ENCODE measurements at regions not wholly inside any gene's neighbourhood (a gene's known extent, or its start where the extent isn't known, plus 50 kb on each side); places are given as distances from the start of the nearest gene placed in this dataset.

DNA sequence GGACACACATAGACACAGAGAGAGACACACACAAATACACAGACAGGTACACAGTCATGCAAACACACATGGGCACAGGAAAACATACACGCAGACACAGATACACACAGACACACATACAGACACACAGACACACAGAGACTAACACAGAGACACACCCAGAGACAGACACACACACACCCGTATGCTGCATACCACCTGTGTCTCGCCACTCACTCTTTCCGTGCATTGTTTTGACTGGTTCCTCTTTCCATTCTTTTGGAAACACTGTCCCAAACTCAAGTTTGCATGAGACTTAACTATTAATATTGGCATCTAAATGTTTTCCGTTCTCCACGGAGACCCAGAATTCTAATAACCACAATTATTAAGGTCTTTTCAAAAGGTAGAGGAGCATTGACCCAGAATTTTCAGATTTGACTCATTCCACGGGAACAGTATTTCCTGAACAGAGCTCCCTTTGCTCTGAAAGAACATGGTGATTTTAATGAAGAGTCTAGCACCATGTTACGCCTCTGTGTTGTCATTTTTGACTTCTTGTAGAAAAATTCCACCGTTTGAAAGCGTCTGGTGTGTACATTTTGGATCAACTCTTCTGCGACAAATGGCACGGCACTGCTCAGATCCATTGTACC, 141.2 kb upstream of the RNF32 start:
- TF ChIP-seq, protein P1, sequence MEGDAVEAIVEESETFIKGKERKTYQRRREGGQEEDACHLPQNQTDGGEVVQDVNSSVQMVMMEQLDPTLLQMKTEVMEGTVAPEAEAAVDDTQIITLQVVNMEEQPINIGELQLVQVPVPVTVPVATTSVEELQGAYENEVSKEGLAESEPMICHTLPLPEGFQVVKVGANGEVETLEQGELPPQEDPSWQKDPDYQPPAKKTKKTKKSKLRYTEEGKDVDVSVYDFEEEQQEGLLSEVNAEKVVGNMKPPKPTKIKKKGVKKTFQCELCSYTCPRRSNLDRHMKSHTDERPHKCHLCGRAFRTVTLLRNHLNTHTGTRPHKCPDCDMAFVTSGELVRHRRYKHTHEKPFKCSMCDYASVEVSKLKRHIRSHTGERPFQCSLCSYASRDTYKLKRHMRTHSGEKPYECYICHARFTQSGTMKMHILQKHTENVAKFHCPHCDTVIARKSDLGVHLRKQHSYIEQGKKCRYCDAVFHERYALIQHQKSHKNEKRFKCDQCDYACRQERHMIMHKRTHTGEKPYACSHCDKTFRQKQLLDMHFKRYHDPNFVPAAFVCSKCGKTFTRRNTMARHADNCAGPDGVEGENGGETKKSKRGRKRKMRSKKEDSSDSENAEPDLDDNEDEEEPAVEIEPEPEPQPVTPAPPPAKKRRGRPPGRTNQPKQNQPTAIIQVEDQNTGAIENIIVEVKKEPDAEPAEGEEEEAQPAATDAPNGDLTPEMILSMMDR (conservative IDR thresholded peaks at IDR 0.05; ENCODE audit: low read depth): no peak
- no peak for DNase-seq (ENCODE audit: low spot score)
- ChIA-PET POLR2A (ENCODE audit: low non-redundant PET) (no interaction called here), CTCF (no interaction called here)
- H3K27ac ChIP-seq: no peak overlapping the region

DNA sequence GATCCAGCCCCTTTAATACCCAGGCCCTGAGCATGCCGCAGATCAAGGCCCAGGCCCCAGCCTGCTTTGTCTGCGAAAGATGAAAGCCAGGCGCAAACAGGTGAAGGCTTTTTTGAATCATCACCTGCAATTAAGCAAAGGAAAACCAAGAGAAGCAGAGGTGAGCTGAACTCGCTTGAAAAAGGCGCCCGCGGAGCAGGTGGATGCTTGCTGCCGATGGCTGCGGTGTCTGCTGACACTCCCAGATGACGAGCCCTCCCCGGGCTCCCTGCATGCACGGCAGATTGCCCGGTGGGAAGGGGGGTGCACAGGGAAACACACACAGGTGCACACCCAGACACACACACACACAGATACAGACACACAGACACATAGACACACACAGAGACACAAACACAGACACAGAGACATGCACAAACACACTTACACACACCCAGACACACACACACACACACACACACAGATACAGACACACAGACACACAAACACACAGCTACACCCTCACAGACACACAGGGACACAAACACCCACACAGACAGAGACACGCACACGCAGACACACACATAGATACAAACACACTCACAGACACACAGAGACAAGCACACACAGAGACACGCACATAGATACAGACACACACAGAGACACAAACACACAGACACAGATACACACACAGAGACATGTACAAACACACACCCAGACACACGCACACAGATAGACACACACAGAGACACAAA, 142.6 kb upstream of the RNF32 start:
- no peak for DNase-seq (ENCODE audit: low spot score)
- no peak overlapping the region for H3K27ac ChIP-seq
- ChIA-PET POLR2A (ENCODE audit: low non-redundant PET) (no interaction called here), CTCF (no interaction called here)
- TF ChIP-seq, protein P1 (conservative IDR thresholded peaks at IDR 0.05; ENCODE audit: low read depth): no peak

DNA sequence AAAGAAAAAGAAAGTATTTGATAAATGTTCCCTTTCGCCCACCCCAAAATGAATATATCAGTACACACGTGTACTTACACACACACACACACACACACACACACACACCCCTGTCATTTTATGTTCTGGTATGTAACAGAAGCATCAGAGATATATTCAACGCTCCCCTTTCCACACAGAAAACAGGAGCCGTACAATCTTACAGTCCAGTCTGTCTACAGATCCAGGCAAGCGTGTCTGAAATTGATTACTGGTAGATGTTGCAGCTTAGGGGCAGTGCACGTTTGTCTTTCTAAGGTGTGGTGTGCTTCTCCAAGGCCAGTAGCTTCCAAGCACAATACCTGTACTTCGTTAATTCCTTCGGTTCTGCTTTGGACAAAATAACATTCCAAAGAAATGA, 143.7 kb upstream of the RNF32 start:
- TF ChIP-seq, protein P1 (conservative IDR thresholded peaks at IDR 0.05; ENCODE audit: low read depth): no peak
- POLR2A ChIA-PET (ENCODE audit: low non-redundant PET): no interaction called here
- no peak overlapping the region for H3K27ac ChIP-seq
- CTCF ChIA-PET: no interaction called here
- no peak for DNase-seq (ENCODE audit: low spot score)

DNA sequence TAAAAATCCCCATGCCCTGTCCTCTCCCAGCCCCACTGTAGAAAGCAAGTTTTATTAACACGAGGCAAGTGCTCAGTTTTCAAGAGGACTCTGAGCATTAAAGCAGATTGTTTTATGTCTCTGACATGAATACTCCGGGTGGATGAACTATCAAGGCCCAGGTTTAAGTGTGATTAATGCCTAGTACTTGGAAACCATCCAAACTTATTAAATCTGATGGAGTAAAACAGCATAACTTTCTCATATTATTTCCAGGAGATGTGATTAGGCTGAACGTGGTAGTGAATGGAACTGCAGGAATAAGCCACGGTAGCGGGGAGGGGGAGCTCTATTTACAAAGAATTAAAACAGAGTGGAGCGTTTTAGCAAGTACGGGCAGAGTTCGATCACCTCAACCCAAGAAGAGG, 144.2 kb upstream of the RNF32 start:
- TF ChIP-seq, protein P1 (conservative IDR thresholded peaks at IDR 0.05; ENCODE audit: low read depth): no peak
- CTCF ChIA-PET: no interaction called here
- no peak for DNase-seq (ENCODE audit: low spot score)
- POLR2A ChIA-PET (ENCODE audit: low non-redundant PET): no interaction called here
- H3K27ac ChIP-seq: no peak overlapping the region

DNA sequence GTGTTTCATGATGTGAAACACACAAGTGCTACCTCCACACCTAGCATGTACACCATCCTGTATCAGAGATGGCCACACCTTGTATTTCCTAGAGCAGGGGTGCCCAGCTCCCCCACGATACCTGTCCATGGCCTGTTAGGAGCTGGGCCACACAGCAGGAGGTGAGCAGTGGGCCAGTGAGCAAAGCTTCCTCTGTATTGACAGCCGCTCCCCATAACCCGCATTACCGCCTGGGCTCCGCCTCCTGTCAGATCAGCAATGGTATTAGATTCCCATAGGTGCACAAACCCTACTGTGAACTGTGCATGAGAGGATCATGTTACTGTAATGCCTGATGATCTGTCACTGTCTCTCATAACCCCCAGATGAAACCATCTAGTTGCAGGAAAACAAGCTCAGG, 145.6 kb upstream of the RNF32 start:
- DNase-seq (ENCODE audit: low spot score): no peak
- no peak overlapping the region for H3K27ac ChIP-seq
- POLR2A ChIA-PET (ENCODE audit: low non-redundant PET): no interaction called here
- TF ChIP-seq, protein P1 (conservative IDR thresholded peaks at IDR 0.05; ENCODE audit: low read depth): no peak
- CTCF ChIA-PET: no interaction called here

DNA sequence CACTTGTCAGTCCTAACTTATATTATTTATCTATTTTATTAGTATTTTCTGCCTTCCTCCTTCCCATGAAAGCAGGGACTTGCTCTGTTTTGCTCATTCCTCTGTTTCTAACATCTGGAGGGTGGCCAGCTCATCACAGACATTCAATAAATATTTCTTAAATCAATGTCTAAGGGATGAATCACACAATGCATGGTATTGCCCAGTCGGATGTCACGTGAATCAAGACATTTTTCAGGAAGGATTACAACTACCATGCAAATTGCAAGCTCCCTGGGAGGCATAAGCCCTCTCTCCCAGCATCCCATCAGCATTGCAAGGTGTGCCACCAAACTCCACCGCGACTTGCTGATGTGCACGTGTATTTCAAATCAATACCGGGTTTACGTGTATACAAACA, 146.6 kb upstream of the RNF32 start:
- H3K27ac ChIP-seq: no peak overlapping the region
- CTCF ChIA-PET: no interaction called here
- POLR2A ChIA-PET (ENCODE audit: low non-redundant PET): no interaction called here
- TF ChIP-seq, protein P1 (conservative IDR thresholded peaks at IDR 0.05; ENCODE audit: low read depth): no peak
- peak; percentile 16 for DNase-seq (ENCODE audit: low spot score)

Data from RWPE1 (cell line).